NT2/D1 (cell line): ENCODE measurements at regions not wholly inside any gene's neighbourhood (a gene's known extent, or its start where the extent isn't known, plus 50 kb on each side); places are given as distances from the start of the nearest gene placed in this dataset.

Experiments
- SUZ12 ChIP-seq: IDR thresholded peaks from 2 replicates; pipeline ENCODE4 v1.6.1; 2011; ENCODE audit not compliant: insufficient read length, insufficient read depth; ENCODE audit errors: extremely low read depth
- YY1 ChIP-seq: IDR thresholded peaks from 2 replicates; pipeline ENCODE4 v1.6.1; 2011; ENCODE audit not compliant: insufficient read length, insufficient read depth

DNA sequence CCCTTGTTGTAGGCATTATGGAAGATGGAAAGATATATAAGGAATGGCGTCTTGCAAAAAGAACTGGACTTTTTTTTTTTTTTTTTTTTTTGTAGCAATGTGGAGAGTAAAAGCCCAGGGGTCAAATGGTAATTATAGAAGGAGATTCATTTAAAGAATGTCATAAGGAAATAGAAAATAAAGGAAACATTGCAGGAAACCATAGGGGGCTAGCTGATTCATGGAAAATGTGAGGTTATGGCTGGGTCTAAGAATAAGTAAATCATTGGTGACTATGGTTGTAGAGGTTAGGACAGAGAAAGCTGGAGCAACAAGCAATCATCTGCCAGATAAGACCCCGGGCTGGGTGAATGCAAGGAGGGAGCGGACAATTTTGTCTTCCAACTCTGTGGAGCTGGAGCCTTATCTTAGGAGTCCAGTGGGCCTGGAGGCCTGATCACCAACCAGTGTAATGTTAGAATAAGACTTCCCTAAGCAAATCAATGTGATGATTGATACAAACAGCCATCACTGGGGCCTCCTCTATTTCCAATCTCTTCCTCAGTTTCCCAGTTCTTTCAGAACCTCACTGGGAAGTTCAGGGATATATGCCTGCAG lies 201.2 kb upstream of the TNP1 start:
- TF ChIP-seq YY1 (no peak), SUZ12 (no peak)
